HAP-1 (cell line): ENCODE measurements at regions not wholly inside any gene's neighbourhood (a gene's known extent, or its start where the extent isn't known, plus 50 kb on each side); places are given as distances from the start of the nearest gene placed in this dataset.

Experiments
- DNase-seq, 2 experiments: peaks; one replicate each; pipeline ENCODE4 v3.0.0-alpha.2; 2016 to 2020; ENCODE audit warnings: low spot score in 2 of 2
- H3K27me3 ChIP-seq: fragments of 250-450 bp; sonication (Bioruptor Pico); 2 replicates; pipeline ENCODE4 v1.5.1; 2020; ENCODE audit warnings: low read depth, mild to moderate bottlenecking, moderate library complexity
- H3K36me3 ChIP-seq: fragments of 250-450 bp; sonication (Bioruptor Pico); replicated peaks from 2 replicates; pipeline ENCODE4 v1.5.1; 2020; ENCODE audit warnings: mild to moderate bottlenecking
- H3K4me1 ChIP-seq: fragments of 250-450 bp; sonication (Bioruptor Pico); 2 replicates; pipeline ENCODE4 v1.5.1; 2020; ENCODE audit warnings: mild to moderate bottlenecking
- H3K4me3 ChIP-seq: fragments of 250-450 bp; sonication (Bioruptor Pico); 2 replicates; pipeline ENCODE4 v1.5.1; 2020; ENCODE audit warnings: mild to moderate bottlenecking, moderate library complexity
- H3K9me3 ChIP-seq: fragments of 250-450 bp; sonication (Bioruptor Pico); 2 replicates; pipeline ENCODE4 v1.5.1; 2020; ENCODE audit warnings: mild to moderate bottlenecking, moderate library complexity
- in situ Hi-C: fragments of 300-500 bp; cut with MboI; formaldehyde crosslinking; loops from 3 replicates; pipeline ENCODE4 v1.14.3; 2020; ENCODE audit warnings: low sequenced_read_pairs, inconsistent platforms, mixed read lengths

GRCh38 chr13:18961383-18962117 is 220.1 kb downstream of the TUBA3C start:
- in situ Hi-C loops: no loop called here
- DNase-seq: no peak
- H3K36me3 ChIP-seq: no peaks in the 10 kb centered on the region
- no peak overlapping the region for H3K4me3 ChIP-seq
- H3K27me3 ChIP-seq: no peaks in the 10 kb centered on the region
- H3K4me1 ChIP-seq: no peaks in the 10 kb centered on the region
- H3K9me3 ChIP-seq: peaks cover 4% of the 10 kb centered on the region; the same call in 1 of the 2 replicates

- Histone ChIP-seq H3K36me3 (no peaks in the 10 kb centered on the region), H3K9me3 (peaks cover 7% of the 10 kb centered on the region; the same call in 1 of the 2 replicates), H3K4me1 (no peaks in the 10 kb centered on the region), H3K4me3 (no peak overlapping the region), H3K27me3 (no peaks in the 10 kb centered on the region)
- in situ Hi-C loops: no loop called here
- no peak for DNase-seq
Observed at GRCh38 chr13:18960637-18961227, 220.9 kb downstream of the TUBA3C start.

- in situ Hi-C loops: no loop called here
- Histone ChIP-seq H3K27me3 (no peaks in the 10 kb centered on the region), H3K4me3 (no peak overlapping the region), H3K36me3 (no peaks in the 10 kb centered on the region), H3K9me3 (peaks cover 7% of the 10 kb centered on the region; the same call in 1 of the 2 replicates), H3K4me1 (no peaks in the 10 kb centered on the region)
- no peak for DNase-seq
Observed at GRCh38 chr13:18959996-18960395, 221.6 kb downstream of the TUBA3C start.

- Histone ChIP-seq H3K9me3 (peaks cover 7% of the 10 kb centered on the region; the same call in 1 of the 2 replicates), H3K27me3 (no peaks in the 10 kb centered on the region), H3K4me3 (no peak overlapping the region), H3K36me3 (no peaks in the 10 kb centered on the region), H3K4me1 (no peaks in the 10 kb centered on the region)
- no peak for DNase-seq
- in situ Hi-C loops: no loop called here
Observed at GRCh38 chr13:18959229-18959628, 222.4 kb downstream of the TUBA3C start.

- Histone ChIP-seq H3K9me3 (peaks cover 7% of the 10 kb centered on the region; the same call in 1 of the 2 replicates), H3K4me3 (no peak overlapping the region), H3K4me1 (no peaks in the 10 kb centered on the region), H3K27me3 (no peaks in the 10 kb centered on the region), H3K36me3 (no peaks in the 10 kb centered on the region)
- no peak for DNase-seq
- in situ Hi-C loops: no loop called here
Observed at GRCh38 chr13:18956473-18957078, 225.0 kb downstream of the TUBA3C start.

GRCh38 chr13:18954254-18954653 is 227.4 kb downstream of the TUBA3C start:
- peaks cover 4% of the 10 kb centered on the region; the same call in 1 of the 2 replicates for H3K9me3 ChIP-seq
- H3K4me3 ChIP-seq: no peak overlapping the region
- DNase-seq: no peak
- no peaks in the 10 kb centered on the region for H3K27me3 ChIP-seq
- no peaks in the 10 kb centered on the region for H3K36me3 ChIP-seq
- H3K4me1 ChIP-seq: no peaks in the 10 kb centered on the region
- in situ Hi-C loops: no loop called here

GRCh38 chr13:18953139-18953930 is 228.3 kb downstream of the TUBA3C start:
- Histone ChIP-seq H3K36me3 (no peaks in the 10 kb centered on the region), H3K4me1 (no peaks in the 10 kb centered on the region), H3K27me3 (no peaks in the 10 kb centered on the region), H3K9me3 (peaks cover 4% of the 10 kb centered on the region; the same call in 1 of the 2 replicates), H3K4me3 (no peak overlapping the region)
- DNase-seq: no peak
- in situ Hi-C loops: no loop called here

GRCh38 chr13:18952225-18953016 is 229.2 kb downstream of the TUBA3C start:
- H3K9me3 ChIP-seq: 0 out of 2 replicates have a peak, but pooled peaks cover 4% of the 10 kb centered on the region

GRCh38 chr13:18951412-18951811 is 230.2 kb downstream of the TUBA3C start:
- no peak for DNase-seq
- Histone ChIP-seq H3K36me3 (no peaks in the 10 kb centered on the region), H3K4me3 (no peak overlapping the region), H3K27me3 (no peaks in the 10 kb centered on the region), H3K9me3 (0 out of 2 replicates have a peak, but pooled peaks cover 2% of the 10 kb centered on the region), H3K4me1 (no peaks in the 10 kb centered on the region)
- in situ Hi-C loops: no loop called here

More at GRCh38 chr13:18952225-18953016, 229.2 kb downstream of the TUBA3C start:
- in situ Hi-C loops: no loop called here
- H3K27me3 ChIP-seq: no peaks in the 10 kb centered on the region
- no peaks in the 10 kb centered on the region for H3K4me1 ChIP-seq
- no peak overlapping the region for H3K4me3 ChIP-seq
- H3K36me3 ChIP-seq: no peaks in the 10 kb centered on the region
- no peak for DNase-seq

GRCh38 chr13:18949970-18950369 is 231.7 kb downstream of the TUBA3C start:
- no peaks in the 10 kb centered on the region for H3K4me1 ChIP-seq
- in situ Hi-C loops: no loop called here
- H3K4me3 ChIP-seq: no peak overlapping the region
- H3K27me3 ChIP-seq: no peaks in the 10 kb centered on the region
- H3K9me3 ChIP-seq: no peaks in the 10 kb centered on the region
- DNase-seq: no peak
- H3K36me3 ChIP-seq: no peaks in the 10 kb centered on the region

- Histone ChIP-seq H3K4me3 (no peak overlapping the region), H3K9me3 (no peaks in the 10 kb centered on the region), H3K36me3 (no peaks in the 10 kb centered on the region), H3K27me3 (no peaks in the 10 kb centered on the region), H3K4me1 (no peaks in the 10 kb centered on the region)
- DNase-seq: no peak
- in situ Hi-C loops: no loop called here
Observed at GRCh38 chr13:18949489-18949761, 232.2 kb downstream of the TUBA3C start.

- H3K27me3 ChIP-seq: no peaks in the 10 kb centered on the region
- H3K4me3 ChIP-seq: no peak overlapping the region
- H3K4me1 ChIP-seq: no peaks in the 10 kb centered on the region
- H3K9me3 ChIP-seq: no peaks in the 10 kb centered on the region
- no peak for DNase-seq
- in situ Hi-C loops: no loop called here
- no peaks in the 10 kb centered on the region for H3K36me3 ChIP-seq
Observed at GRCh38 chr13:18948664-18949488, 232.7 kb downstream of the TUBA3C start.
